GM18499 (cell line): ENCODE measurements at regions not wholly inside any gene's neighbourhood (a gene's known extent, or its start where the extent isn't known, plus 50 kb on each side); places are given as distances from the start of the nearest gene placed in this dataset.

ENCODE experiments used
- ATAC-seq: cut with Tn5 transposase; IDR thresholded peaks from one replicate; pipeline ENCODE4 v1.9.1; 2021; ENCODE audit warnings: moderate number of reproducible peaks; ENCODE audit not compliant: insufficient read depth, unreplicated experiment

DNA sequence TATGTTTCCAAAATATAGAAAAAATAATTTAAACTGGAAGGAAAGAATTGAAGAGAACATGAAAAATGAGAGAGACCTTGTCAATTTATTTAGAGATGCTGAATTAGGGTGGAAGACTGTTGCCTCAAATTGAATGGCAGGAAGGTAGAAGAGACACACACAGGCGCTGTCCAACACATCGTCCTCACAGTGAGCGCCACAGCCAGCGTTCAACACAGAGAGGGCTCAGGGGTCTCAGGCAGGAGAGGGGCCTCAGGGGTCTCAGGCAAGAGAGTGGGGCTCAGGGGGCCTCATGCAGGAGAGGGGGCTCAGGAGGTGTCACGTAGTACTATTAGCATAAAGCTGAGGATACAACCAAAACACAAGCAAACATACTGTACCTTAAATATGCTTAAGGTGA is 65.7 kb downstream of the TMEM18 start:
- no peak for ATAC-seq

DNA sequence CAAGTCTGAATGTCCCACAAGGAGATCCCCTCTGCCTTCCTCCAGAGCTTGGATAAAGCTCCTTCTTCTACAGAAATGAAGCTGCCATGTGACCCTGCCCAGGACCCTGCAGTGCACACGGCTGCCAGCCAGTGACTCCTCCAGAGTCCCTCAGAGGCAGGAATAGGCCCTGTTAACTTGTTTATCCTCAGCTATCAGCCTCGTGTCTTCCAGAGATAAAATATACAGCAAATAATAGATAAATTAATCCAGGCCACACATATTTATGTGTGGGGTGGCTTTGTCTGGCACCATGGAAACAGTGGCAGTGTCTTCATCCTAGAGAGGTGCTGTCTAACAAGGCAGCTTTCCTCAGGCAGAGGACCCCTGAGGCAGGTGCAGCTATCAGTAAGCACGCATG is 66.7 kb downstream of the TMEM18 start:
- no peak for ATAC-seq

DNA sequence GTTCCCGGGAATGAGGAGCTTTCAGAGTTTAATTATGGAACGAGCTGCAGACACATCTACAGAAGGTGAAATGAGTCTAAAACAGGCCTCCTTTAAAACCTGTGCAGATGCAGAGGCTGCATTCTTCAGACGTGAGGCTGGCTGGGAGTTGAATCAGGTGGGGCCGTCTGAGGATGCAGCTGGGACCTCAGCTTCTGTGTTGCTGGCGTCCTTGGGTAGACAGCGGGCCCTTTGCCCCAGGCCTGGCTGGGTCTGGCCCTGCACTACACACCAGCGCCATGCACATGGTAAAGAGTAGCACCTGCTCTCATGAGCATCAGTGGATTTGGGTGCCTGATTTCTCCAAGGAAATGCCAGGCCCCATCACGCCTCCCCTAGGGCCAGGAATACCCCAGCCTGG is 67.3 kb downstream of the TMEM18 start:
- no peak for ATAC-seq

DNA sequence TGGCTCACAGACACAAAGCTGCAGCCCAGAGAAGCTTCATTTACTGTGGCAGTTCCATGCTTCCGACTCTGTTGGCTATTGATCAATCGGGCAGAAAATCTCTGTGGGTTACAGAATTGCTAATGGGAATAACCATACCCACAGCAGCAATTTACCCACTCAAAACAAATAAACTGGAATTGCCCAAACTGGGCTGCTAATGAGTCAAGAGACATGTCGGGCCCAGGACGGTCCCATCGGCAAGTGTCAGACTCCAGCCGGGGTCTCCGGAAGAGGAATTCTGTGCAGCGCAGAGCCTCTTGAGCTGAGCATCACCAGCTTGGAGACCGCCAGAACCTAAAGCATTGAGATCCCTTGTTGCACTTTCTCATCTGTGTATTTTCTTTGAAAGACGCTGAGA is 67.8 kb downstream of the TMEM18 start:
- ATAC-seq: no peak

DNA sequence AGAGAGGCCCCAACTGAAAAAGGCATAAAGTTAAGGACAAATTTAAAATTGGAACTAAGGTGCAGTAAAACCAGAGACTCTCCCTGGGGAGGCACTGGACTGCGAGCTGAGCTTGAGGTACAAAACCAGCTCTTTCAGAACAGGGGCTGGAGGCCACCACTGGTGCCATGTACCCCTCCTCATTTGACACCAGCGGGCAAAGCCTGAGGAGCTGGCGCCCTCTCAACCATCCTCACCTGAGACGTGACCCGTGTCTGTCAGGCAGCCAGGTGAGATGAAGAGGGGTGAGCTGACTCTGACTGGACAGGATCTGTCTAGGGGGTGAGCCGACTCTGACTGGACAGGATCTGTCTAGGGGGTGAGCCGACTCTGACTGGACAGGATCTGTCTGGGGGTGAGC is 68.5 kb downstream of the TMEM18 start:
- no peak for ATAC-seq

DNA sequence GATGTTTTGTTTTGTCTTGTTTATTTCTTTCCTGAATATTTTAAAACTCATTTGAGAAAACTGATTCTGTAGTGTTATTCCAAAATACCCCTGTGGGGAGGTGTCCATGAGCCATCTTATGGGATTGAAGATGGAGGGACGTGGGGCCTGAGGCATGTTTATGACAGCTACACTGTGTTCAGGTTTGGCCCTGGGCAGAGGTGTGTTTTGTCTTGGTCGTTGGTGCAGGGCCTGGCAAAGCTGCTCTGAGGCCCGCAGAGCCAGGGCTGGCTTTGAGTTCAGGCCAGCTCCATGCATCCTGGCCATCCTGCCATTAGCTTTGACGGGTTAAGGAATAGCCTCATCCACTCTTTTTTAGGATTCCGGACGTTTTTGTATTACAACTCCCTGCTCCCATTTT is 68.9 kb downstream of the TMEM18 start:
- no peak for ATAC-seq

DNA sequence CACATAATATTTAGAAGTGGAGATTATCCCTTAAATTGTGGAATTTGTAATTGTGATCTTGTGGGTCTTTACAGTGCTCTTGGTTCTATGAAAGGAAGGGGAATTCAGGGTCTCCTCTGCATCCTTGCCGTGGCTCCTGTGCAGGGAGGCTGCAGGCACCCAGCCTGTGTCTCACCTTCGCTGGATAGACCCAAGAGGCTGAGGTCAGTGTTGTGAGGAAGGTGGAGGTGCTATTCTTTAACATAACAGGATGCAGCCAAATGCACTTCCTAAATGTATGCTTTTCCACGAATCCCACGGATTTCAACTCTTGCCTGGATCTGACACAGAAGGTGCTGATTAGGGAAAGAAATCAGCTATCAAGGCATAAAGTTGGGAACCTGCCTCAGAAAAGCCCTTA is 69.5 kb downstream of the TMEM18 start:
- no peak for ATAC-seq

DNA sequence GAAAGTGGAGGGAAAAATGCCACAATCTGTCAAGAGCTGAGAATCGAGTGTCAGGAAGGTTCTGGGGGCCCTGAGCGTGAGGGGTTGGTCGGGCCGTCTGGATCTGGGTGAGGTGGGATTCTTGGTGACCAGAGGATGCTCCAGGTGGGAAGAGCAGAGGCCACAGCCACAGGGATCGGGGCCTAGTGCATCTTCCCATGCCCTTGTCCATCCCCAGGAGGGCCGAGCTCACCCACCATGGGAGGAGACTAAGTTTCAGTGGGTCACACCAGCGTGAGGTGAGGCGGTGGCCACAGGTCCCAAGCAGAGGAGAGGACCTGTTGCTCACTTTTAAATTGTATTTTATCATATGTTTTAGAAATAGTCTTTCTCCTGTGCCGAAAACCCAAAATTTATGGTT is 70.0 kb downstream of the TMEM18 start:
- no peak for ATAC-seq

DNA sequence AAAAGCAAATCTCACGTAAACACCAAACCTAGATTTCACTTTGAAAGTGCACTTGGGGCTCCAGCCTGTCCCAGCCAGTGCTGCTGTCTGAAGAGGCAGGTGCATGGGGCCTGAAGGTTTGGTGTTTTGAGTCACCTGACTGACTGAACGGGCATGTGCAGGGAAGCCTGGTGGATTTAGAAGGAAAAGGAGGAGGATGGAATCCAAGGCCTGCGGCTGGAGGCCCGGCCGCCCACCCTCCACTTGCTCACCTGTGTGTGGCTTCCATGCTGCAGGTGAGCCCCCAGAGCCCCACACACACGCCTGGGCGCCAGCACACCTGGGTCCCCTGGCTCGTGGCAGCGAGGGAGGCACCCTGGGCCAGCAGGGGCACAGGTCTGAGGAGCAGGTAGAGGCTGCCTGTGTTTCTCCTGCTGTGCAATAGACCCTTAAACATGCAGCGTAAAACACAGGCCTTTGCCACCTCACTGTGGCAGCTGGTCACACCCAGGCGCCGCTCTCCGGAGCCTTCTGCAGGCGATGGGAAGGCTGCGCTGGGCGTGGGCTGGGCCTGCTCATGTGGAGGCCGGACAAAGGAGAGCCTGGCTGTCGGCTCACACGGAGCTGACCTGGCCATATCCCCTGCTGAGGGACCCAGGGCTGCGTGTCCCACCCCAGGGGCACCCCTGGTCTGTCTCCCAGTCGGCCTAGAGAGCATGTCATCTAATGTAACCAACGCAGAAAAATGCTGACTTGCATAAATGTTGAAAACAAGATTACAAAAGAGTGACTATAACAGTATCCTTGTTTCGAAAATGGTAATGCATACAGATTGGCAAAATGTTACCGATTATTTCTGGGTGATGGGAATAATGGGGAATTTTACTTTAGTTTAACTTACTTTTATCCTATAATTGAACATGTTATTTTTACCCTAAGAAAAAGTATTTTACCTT is 71.3 kb downstream of the TMEM18 start:
- no peak for ATAC-seq

DNA sequence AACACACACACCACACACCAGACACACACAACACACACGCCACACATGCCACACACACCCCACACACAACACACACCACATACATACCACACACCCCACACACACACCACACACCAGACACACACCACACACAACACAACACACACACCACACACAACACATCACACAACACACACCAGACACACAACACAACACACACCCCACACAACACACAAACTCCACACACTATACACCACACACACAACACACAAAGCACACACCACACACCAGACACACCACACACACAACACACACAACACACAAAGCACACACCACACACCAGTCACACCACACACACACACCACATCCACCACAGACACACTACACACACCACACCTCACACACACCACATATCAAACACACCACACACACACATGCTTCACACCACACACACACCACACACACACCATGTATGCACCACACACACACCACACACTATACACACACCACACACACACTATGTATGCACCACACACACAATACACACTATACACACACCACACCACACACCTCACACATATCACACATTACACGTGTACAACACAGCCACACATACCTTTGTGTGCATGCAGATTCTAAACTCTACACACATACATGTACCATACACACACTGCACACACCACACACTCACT is 72.2 kb downstream of the TMEM18 start:
- ATAC-seq: no peak

DNA sequence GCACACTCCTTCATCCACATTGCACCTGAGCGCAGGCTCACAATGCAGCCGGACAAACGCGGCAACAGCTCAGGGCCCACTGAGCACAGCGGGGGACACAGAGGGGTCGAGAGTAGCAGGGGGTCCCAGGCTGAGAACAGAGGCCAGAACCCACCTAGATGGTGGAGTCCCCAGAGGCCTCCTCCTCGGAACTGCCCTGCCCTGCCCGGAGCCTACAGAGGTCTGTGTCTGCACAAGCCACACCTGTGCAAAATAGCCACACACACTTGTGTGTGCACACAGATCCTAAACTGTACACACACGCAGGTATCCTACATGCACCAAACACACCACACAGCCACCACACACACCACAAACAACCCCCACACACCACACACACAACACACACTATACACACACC is 72.8 kb downstream of the TMEM18 start:
- ATAC-seq: no peak

DNA sequence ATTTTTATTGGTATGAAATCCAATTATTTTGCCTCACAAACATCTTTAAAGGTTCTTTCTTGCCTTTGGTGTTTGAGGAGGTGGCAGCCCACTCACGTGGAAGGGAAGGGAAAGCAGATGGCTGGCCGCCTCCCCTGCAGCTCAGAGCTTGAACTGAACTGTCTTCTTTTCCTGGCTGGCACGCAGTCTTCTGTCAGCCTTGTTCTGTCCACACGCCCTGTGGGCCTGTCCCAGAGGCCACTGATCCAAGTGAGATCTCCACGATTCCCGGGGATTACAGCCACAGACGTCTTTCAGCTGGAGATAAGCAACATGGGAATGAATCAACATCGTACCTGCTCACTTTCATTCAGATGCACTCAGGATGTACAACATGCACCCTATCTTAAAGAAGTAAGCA is 73.3 kb downstream of the TMEM18 start:
- no peak for ATAC-seq

DNA sequence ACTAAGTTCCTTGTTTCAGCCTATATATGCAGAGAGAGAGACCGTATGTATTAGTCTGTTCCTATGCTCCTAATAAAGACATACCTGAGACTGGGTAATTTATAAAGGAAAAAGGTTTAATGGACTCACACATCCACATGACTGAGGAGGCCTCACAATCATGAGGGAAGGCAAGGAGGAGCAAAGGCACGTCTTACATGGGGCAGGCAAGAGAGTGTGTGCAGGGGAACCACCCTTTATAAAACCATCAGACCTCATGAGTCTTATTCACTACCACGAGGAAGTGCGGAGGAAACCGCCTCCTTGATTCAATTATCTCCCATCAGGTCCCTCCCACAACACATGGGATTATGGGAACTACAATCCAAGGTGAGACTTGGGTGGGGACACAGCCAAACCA is 73.8 kb downstream of the TMEM18 start:
- ATAC-seq: no peak

DNA sequence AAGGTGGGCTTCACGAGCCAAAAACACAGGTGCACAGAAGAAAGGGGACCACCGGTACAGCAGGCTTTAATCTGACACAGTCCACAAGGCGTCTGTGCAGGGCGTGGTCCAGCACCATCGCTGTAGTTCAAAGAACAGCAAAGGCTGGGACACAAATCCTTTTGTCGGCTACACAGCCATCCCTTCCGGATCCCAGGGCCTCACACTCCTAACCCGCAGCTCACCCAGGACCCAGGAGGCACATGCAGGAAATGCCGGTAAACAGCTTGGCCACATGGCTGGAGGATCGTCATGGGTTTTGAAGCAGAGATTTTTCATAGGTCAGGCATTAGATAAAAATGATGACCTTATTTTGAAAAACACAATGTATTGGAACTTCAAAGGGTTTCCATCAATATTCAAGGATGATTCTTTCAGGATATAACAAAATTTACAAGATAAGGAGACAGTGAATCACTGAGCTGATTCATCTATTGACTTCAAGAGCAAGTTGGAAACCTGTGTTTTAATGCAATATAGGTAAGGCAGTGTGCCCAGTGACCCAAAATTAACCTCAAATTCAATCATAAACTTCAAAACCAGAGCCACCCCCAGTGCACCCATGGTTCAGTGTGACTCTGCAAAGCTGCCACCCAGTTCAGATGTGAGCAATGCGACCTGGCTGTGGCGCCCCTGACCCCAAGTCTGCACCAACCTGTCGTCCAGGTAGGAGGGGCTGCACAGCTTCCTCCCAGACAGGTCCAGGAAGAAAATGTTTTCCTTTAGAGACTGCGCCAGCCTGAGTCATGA is 74.4 kb downstream of the TMEM18 start:
- no peak for ATAC-seq

DNA sequence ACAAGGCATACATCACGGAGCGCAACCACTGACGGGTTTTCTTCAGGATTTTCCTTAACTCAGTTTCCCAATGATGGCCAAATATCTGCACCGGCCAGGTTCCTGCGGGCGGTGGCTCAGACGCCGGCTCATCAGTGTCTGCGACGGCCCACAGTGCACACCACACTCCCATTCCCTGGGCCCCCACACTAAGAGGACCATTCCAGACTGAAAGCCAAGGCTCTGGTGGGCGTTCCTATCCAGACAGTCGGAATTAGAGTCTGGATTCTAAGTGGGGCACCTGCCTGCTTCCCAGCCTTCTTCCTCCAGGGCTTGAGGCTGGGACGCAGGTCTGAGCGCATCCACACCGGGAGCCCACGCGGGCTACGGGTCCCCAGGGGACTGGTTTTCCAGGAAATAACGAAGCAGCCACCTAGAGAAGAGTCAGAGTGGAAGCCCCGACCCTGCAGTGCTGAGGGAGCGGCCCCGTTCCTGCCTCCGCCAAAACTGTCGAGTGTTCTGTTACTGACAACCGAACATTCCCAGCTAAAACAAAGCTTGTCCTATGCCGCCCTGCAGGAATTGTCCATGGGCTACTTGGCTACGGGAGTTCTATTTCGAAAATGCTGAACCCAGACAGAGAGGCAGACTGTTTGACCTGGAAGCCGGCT is 75.3 kb downstream of the TMEM18 start:
- no peak for ATAC-seq

DNA sequence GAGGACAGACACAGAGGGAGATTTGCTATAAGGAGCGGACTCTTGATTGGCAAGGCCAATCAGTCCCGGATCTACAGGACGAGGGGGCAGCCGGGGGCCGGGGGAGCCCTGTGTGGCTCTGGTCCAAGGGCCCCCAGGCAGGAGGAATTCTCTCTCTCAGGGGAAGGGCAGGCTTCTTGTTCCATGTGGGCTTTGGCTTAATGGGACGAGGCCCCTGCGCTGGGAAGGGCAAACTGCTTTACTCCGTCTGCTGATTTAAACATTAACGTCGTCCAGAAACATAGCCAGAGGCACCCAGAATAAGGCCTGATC is 75.9 kb downstream of the TMEM18 start:
- ATAC-seq: no peak

DNA sequence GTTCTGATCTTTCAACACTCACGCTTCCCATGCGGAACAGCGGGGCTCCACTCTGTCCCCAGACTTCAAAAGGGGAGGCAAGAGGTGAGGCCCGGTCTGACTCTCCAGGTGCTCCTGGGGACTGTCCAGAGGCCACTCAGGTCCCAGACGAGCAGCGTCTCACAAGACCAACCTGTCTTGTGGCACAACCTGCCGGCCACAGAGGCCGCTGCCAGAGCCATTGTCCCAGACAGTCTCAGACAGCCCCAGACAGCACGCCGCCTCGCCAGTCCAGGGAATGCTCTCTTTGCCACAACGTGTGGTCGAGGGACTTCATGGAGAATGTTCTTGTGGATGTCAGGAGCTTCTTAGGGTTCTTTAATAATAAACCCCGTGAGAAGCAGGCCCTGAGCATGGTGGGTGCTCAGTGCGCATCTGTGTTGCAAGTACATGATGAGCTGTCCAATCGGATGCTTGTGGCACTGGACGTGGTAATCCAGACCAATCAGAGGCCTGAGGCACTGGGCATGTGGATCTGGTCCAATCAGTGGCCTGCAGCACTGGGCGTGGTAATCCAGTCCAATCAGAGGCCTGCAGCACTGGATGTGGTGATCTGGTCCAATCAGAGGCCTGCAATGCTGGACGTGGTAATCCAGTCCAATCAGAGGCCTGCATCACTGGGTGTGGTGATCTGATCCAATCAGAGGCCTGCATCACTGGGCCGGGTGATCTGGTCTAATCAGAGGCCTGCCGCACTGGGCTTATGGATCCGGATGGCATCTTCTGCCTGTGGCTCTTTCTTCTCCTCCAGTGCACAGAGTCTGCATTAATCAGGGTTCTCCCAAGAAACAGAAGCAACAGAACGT is 76.4 kb downstream of the TMEM18 start:
- ATAC-seq: no peak

DNA sequence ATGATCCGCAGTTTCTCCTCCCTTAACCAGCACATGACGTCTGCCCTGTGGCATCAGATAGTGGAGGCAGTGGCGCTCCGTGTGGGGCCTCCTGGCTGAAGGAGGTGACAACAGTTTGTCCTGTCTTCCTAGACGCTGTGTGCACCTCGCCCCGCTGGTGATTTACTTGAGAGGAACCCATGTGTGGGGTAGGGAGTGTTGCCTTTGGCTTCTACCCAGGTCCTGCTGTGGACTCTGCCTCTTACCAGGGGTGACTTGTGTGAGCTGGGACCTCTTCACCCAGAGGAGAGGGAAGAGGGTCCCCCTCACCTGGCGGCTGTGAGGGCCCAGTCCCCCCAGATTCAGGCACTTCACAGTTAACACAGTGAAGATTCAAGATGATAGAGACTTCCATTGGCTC is 77.6 kb downstream of the TMEM18 start:
- no peak for ATAC-seq

DNA sequence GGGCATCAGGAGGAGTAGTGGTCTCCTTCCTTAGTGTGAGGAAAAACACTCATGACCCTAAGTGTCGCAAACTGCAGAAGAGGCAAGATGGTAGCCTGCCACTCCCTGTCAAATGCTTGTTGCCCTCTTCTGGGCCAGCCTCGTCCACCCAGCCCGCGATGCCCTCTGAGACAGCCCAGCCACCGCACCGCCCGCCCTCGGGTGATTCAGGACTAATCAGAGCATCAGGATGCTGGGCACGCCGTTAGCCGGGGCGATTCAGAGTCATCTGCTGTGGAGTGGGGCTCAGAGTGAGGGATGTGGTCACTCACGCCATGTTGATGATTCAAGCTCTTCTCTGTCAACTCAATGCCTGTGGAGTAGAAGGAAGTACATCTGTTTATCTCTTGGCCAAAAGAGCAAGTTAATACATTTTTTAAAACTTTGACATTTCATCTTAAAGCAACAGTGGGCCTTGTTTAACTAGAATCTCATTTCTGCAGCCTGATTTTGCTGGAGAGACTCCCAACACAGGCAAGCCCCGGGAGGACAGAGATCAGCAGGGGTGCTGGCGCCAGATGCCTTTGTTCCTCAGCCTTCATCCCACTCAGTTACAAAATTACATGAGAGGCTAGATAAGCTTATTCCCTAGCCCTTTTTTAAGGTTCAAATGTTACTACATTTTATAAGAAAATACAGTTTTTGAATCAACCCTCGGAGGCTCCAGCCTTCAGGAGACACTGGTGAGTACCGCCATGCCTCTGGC is 79.0 kb downstream of the TMEM18 start:
- ATAC-seq: no peak
